Mesodermal cell (in vitro differentiated cells): ENCODE measurements at regions not wholly inside any gene's neighbourhood (a gene's known extent, or its start where the extent isn't known, plus 50 kb on each side); places are given as distances from the start of the nearest gene placed in this dataset.
"Not testable (repeated sequence)": the region's sequence is repeated elsewhere in the genome, so short reads cannot be mapped to it uniquely, and the experiment has no call there.

Experiments
- H3K27ac ChIP-seq: 2 replicates; pipeline ENCODE4 v1.7.0; 2013; ENCODE audit warnings: mild to moderate bottlenecking, low read depth, low read length, moderate library complexity; ENCODE audit not compliant: severe bottlenecking
- H3K36me3 ChIP-seq: 2 replicates; pipeline ENCODE4 v1.7.1; 2013; ENCODE audit warnings: mild to moderate bottlenecking, low read length, moderate library complexity; ENCODE audit not compliant: control insufficient read depth, insufficient read depth
- H3K4me1 ChIP-seq: one replicate; pipeline ENCODE4 v1.7.1; 2013; ENCODE audit warnings: mild to moderate bottlenecking, low read length; ENCODE audit not compliant: insufficient read depth, control insufficient read depth, poor library complexity, severe bottlenecking
- H3K4me3 ChIP-seq: 2 replicates; pipeline ENCODE4 v1.7.0; 2013; ENCODE audit warnings: low read length, control low read depth, mild to moderate bottlenecking; ENCODE audit not compliant: insufficient read depth, poor library complexity, severe bottlenecking; ENCODE audit errors: extremely low read depth
- H3K9me3 ChIP-seq: 2 replicates; pipeline ENCODE4 v1.7.1; 2013; ENCODE audit warnings: mild to moderate bottlenecking, low read length, moderate library complexity; ENCODE audit not compliant: control insufficient read depth
- WGBS, 2 experiments: methylation state at CpG; one replicate each; pipeline ENCODE4 v1.1.5; 2013; ENCODE audit warnings: missing lambda C conversion rate in 2 of 2; ENCODE audit not compliant: insufficient coverage in 2 of 2; 5-methylcytosine and 5-hydroxymethylcytosine counted together

- 83% methylated on average over 1 of the region's 1 CpG; no CpG with 5 or more reads in 1 of the 2 experiments for WGBS, 2 experiments
- no peaks in the 10 kb centered on the region for H3K36me3 ChIP-seq
- H3K4me3 ChIP-seq: no peak overlapping the region
- no peak overlapping the region for H3K27ac ChIP-seq
- no peaks in the 10 kb centered on the region for H3K9me3 ChIP-seq
- no peaks in the 10 kb centered on the region for H3K4me1 ChIP-seq
Observed at GRCh38 chr6:74518035-74518434, 687.8 kb downstream of the COL12A1 start.

- H3K9me3 ChIP-seq: no peaks in the 10 kb centered on the region
- no CpG with 5 or more reads among the region's 3 CpGs for WGBS, 2 experiments
Observed at GRCh38 chr6:74510878-74511277, 695.0 kb downstream of the COL12A1 start.

GRCh38 chr6:74507649-74508048, 698.2 kb downstream of the COL12A1 start:
- H3K4me1 ChIP-seq: no peaks in the 10 kb centered on the region

More at GRCh38 chr6:74510878-74511277, 695.0 kb downstream of the COL12A1 start:
- no peak overlapping the region for H3K27ac ChIP-seq
- H3K36me3 ChIP-seq: no peaks in the 10 kb centered on the region
- H3K4me3 ChIP-seq: no peak overlapping the region
- no peaks in the 10 kb centered on the region for H3K4me1 ChIP-seq

GRCh38 chr6:74505391-74505790, 700.5 kb downstream of the COL12A1 start:
- Histone ChIP-seq H3K4me1 (no peaks in the 10 kb centered on the region), H3K4me3 (no peak overlapping the region), H3K36me3 (no peaks in the 10 kb centered on the region), H3K9me3 (no peaks in the 10 kb centered on the region), H3K27ac (no peak overlapping the region)
- no CpG with 5 or more reads among the region's 1 CpG for WGBS, 2 experiments

More at GRCh38 chr6:74507649-74508048, 698.2 kb downstream of the COL12A1 start:
- no peaks in the 10 kb centered on the region for H3K9me3 ChIP-seq
- H3K27ac ChIP-seq: no peak overlapping the region
- WGBS, 2 experiments: 100% methylated on average over 1 of the region's 1 CpG; no CpG with 5 or more reads in 1 of the 2 experiments
- H3K36me3 ChIP-seq: no peaks in the 10 kb centered on the region
- no peak overlapping the region for H3K4me3 ChIP-seq

GRCh38 chr6:74504941-74505340, 700.9 kb downstream of the COL12A1 start:
- H3K4me1 ChIP-seq: no peaks in the 10 kb centered on the region
- no peaks in the 10 kb centered on the region for H3K36me3 ChIP-seq
- no CpG with 5 or more reads among the region's 3 CpGs for WGBS, 2 experiments
- no peak overlapping the region for H3K4me3 ChIP-seq
- H3K27ac ChIP-seq: no peak overlapping the region
- no peaks in the 10 kb centered on the region for H3K9me3 ChIP-seq

- 63 to 88% methylated on average over 1 of the region's 1 CpG for WGBS, 2 experiments
- H3K4me1 ChIP-seq: no peaks in the 10 kb centered on the region
- no peak overlapping the region for H3K4me3 ChIP-seq
- no peaks in the 10 kb centered on the region for H3K9me3 ChIP-seq
- no peak overlapping the region for H3K27ac ChIP-seq
- H3K36me3 ChIP-seq: no peaks in the 10 kb centered on the region
Observed at GRCh38 chr6:74492587-74492986, 713.3 kb downstream of the COL12A1 start.

GRCh38 chr6:74491844-74492374, 713.9 kb downstream of the COL12A1 start:
- no peak overlapping the region for H3K4me3 ChIP-seq

GRCh38 chr6:74488726-74489125, 717.1 kb downstream of the COL12A1 start:
- 100% methylated on average over 1 to 2 of the region's 13 CpGs for WGBS, 2 experiments
- not testable (repeated sequence) for H3K36me3 ChIP-seq

More at GRCh38 chr6:74491844-74492374, 713.9 kb downstream of the COL12A1 start:
- Histone ChIP-seq H3K36me3 (no peaks in the 10 kb centered on the region), H3K4me1 (no peaks in the 10 kb centered on the region), H3K27ac (no peak overlapping the region), H3K9me3 (no peaks in the 10 kb centered on the region)
- WGBS, 2 experiments: 60 to 86% methylated on average over 1 of the region's 2 CpGs

GRCh38 chr6:74482180-74482579, 723.7 kb downstream of the COL12A1 start:
- 83% methylated on average over 1 of the region's 1 CpG; no CpG with 5 or more reads in 1 of the 2 experiments for WGBS, 2 experiments
- Histone ChIP-seq H3K36me3 (no peaks in the 10 kb centered on the region), H3K9me3 (no peaks in the 10 kb centered on the region), H3K27ac (no peak overlapping the region), H3K4me1 (no peaks in the 10 kb centered on the region), H3K4me3 (no peak overlapping the region)

More at GRCh38 chr6:74488726-74489125, 717.1 kb downstream of the COL12A1 start:
- not testable (repeated sequence) for H3K4me3 ChIP-seq, H3K27ac ChIP-seq, H3K4me1 ChIP-seq, H3K9me3 ChIP-seq

GRCh38 chr6:74480561-74480960, 725.3 kb downstream of the COL12A1 start:
- WGBS, 2 experiments: 71 to 86% methylated on average over 1 of the region's 2 CpGs
- Histone ChIP-seq H3K36me3 (no peaks in the 10 kb centered on the region), H3K4me1 (no peaks in the 10 kb centered on the region), H3K27ac (no peak overlapping the region), H3K9me3 (no peaks in the 10 kb centered on the region), H3K4me3 (no peak overlapping the region)

GRCh38 chr6:74479960-74480359, 725.9 kb downstream of the COL12A1 start:
- H3K9me3 ChIP-seq: no peaks in the 10 kb centered on the region
- H3K4me3 ChIP-seq: no peak overlapping the region
- no peak overlapping the region for H3K27ac ChIP-seq
- no peaks in the 10 kb centered on the region for H3K36me3 ChIP-seq
- WGBS, 2 experiments: 78 to 92% methylated on average over 4 to 5 of the region's 8 CpGs
- H3K4me1 ChIP-seq: no peaks in the 10 kb centered on the region
